ENCODE measurements at regions not wholly inside any gene's neighbourhood (a gene's known extent, or its start where the extent isn't known, plus 50 kb on each side); places are given as distances from the start of the nearest gene placed in this dataset.
"Not testable (repeated sequence)": the region's sequence is repeated elsewhere in the genome, so short reads cannot be mapped to it uniquely, and the experiment has no call there.

- DNase-seq, result no peak
These were observed 50.9 kb upstream of the PDE1A start for GRCh38 chr2:182477774-182478173.

GRCh38 chr2:182481676-182482075 lies 54.8 kb upstream of the PDE1A start:
- DNase-seq, result no peak

GRCh38 chr2:182482511-182482910 lies 55.7 kb upstream of the PDE1A start:
- no peak for DNase-seq

DNA sequence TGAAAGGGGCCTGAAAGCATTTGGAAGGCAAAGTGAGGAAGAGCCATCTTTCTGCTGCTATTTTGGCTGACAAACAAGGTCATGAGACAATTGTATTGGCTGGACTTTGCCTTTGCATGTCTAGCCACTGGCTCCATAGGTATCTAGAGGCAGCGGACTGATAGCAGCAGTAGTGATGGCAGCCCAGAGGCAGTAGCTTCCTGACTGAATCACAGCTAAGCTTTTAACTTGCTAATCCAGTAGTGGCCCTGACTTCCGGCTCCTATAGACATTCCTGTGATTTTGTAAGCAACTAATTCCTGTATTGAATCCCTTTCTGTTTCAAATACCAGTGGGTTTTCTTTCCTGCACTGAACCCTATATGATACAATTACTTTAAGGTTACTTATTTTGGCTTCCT lies 69.8 kb upstream of the PDE1A start:
- DNase-seq, result no peak

DNA sequence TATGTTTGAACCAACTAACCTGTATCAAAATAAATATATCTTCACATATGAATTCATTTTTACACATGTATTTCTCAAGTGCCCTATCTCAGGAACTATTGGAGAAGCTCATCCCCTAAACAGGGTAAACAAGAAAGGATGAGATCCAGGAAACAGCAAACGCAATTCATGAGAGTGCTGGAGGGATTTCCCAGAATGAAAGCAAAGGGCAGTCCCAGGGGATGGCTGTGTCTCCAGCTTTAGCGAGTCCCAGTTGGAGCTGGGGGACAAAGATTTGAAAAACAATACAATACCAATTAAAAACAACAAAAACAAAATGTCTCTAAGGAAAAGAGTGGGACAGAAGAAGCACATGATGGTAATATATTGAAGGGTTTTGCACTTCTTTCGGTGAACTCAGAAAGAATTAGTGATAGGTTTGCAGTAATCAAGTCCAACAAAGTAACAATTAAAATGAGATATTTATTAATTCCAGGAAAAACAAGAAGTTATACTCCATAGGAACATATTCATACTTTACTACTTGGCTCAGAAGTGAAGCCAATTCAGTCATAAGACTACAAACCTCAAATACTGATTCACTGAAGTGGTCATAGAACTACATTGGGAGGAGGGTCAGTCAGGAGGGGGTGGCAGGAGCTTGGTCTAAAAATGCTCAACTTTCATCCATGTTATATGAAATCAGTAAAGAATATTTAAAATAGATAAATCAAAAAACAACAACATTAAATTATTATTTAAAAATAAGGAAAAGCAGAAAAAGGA lies 73.1 kb upstream of the PDE1A start:
- DNase-seq, result no peak

DNA sequence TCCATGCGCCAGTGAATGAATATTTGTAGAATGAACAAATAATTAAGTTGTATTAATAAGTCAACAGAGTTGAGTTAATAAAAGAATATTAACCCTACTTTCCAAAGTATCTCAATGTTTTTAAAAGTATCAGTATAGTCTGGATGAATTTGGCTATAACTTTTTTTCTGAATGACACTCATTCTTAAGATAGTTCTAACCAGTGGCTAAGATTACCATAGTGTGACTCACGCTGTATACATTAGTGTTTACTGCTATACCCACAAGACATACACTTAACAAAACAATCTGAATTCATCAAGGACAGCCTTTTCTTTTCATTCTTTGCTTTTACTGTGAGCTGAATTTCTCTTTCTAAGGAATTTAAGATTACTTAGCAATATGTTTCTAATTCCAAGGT lies 77.0 kb upstream of the PDE1A start:
- DNase-seq, result no peak

DNA sequence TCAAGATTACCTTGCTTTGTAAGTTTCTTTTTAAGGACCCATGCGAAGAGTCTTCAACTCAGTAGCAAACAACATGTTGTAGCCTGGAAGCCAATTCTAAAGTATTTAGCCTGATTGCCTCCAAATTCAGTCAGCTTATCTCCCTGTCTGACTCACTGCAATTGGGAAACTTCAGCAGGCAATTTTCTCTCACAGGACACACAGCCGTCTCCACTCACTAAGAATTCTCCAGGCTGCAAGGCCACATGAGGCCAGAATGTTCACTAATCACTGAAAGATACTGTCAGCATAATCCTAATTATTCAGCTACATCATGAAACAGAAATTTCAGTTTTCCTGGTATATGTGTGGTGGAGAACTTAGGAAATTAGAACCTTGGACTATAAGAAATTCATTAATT lies 78.1 kb upstream of the PDE1A start:
- no peak for DNase-seq

DNA sequence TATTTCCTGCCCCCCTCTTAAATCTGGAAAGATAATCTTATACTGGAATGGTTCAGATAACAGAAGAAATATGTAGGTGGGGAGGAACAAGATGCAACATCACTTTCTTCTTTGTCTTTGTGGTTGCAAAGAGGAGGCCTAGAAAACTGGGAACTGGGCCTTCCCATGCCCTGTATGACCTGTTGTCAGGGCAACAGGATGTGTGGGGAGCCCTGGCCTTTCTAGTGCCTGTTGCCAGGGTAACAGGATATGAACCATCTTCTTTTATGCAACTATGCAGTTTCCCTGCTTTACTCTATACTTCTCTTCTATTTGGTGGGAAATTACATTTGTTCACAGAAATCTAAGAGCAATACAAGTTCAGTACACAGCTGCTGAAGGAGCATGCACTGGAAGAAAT lies 79.8 kb upstream of the PDE1A start:
- DNase-seq, result no peak

GRCh38 chr2:182508583-182508982 lies 81.7 kb upstream of the PDE1A start:
- not testable (repeated sequence) for DNase-seq

DNA sequence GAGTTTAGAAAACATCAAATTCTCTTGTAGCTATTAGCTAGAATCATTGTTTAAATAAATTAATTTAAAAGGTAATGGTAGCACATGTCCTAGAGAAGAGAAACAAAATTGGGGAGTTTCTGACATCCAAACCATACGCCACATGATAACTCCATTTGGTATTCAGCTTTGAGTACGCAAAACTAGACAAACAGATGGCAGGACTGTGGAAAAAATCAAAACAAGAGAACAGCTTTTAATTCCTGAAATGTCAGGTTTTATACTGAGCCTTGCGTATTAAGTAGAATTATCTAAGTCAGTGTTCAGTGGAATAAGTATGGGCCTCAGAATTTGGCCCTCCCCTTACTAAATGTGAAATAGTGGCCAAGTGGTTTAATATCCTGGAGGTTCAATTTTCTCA lies 82.4 kb upstream of the PDE1A start:
- DNase-seq, result no peak

- DNase-seq, result no peak
These were observed 94.9 kb upstream of the PDE1A start for GRCh38 chr2:182521453-182522404.

- no peak for DNase-seq
These were observed 95.6 kb upstream of the PDE1A start for GRCh38 chr2:182522405-182522896.

- no peak for DNase-seq
These were observed 96.2 kb upstream of the PDE1A start for GRCh38 chr2:182522972-182523473.

DNA sequence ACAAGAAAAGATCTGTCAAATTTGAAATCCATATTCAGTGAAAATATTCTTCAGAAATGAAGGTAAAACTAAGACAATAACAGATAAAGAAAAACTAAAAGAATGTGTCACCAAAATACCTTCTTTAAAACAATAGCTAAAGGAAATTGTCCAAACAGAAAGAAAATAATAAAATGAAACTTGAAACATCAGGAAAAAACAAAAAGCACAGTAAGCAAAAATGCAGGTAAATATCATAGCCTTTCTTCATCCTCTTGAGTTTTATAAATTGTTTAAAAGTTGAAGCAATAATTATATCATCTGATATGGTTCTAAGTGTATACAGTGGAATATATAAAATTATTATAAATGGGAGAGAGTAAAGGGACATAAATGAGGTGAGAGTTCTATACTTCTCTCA lies 103.8 kb upstream of the PDE1A start:
- no peak for DNase-seq

DNA sequence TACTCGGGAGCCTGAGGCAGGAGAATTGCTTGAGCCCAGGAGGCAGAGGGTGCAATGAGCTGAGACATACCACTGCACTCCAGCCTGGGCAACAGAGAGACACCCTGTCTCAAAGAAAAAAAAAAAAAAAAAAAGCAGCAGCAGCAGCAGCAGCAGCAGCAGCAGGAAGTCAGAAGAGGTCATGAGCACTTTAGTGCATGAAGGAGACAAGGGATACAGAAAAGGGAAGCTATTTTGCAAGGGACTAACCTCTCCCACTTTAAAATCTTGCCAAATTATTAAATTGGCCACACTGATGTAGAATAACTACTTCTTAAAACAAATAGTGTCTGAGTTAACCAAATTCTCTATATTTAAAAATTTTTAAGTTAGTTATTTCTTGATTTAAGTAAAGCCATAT lies 113.4 kb upstream of the PDE1A start:
- DNase-seq, result no peak

- no peak for DNase-seq
These were observed 114.4 kb upstream of the PDE1A start for GRCh38 chr2:182541268-182541667.

DNA sequence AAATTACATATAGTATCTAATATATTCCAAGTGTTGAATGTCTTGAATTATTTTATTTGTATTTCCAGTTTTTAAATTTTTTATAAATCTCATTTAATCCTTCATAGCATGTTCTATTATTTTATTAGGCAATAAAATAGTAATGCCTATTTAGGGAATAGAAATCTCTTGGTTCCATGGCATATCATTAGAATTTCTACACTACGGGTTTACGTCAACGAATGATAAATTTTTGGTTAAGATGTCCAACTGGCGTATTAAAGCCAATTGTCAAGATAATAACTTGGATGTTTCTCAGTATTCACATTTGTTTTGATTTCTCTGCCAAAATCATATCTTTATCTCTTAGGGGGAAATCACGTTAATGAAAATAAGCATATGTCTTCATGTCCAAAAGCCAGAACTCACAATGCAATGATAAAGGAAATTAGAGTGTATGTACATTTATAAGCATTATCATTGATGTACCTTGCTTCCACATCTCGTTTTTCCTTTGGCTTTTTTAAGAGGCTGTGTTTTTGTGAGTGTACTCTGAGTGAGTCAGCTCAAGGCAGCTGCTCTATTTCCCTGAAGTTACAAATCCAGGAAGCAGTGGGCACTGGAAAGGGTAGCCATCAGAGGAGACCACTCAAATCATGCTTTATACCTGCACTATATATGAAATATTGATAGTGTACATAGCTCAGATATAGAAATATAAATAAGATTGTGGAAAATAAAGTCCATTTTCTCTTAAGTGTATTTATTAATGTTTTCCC lies 115.8 kb upstream of the PDE1A start:
- no peak for DNase-seq

DNA sequence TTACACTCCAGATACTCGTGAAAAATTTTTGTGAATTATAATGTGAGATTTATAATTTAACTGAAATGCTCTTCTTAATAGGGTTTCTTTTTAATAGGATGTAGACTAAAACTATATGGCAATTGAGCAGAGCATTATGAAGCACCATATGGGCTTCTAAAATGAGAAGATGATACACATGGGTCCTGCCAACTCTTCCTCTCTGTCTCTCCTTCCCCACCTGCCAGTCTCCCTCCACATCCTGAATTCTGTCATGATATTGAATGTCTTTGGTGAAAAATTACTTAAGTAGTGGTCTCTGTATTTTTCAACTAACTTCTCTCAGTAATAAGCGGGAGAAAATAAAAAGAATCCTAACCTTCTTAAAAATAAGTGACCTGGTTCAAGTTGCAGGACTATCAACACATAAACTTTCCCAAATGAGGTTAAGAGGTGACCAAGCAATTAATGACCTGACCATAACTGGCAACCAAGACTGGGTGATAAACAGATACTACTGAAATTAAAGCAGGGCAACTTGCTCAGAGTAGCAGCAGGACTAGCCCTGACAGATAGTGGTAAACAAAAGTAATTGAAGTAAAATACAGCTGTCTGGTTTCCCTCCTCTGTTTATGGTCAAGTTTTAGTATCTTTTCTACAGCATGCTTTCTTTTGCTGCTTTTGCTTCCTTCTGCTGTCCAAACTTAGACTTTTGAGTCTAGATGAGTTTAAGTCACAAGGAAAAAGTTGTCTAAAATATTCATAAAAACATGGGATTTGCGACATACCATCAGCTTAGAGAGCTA lies 117.1 kb upstream of the PDE1A start:
- no peak for DNase-seq

DNA sequence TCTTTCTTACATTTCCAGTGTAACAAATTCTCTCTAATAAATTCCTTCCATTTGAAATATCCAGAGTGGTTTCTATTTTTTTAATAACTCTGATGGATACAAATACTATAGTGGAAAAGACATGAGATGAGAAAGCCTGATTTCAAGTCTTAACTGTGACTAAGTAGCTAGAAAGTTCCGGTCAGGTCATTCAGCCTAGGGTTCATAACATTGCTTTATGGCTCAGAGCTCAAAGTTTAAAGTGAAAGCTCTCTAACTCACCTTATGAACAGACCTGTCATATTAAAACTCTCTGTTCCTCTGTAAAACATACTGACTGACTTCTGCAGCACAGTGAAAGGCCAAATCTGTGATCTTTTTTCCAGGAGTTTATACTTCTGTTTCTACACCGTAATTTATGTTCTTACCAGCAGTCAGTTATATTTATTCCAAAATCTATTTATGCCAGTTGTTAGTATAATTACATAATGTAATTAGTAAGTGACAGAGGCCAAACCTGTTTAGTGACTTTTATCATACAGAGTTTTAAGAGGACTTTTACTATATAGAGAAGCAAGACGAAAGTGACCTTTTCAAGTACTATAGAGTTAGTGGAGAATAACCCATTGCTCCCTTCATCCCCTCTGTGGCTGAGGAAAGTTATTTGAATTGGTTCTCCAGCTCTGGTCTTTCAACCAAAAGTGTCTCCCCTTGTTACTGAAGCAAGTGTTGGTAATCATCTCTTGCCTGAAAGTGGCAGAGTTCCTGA lies 118.8 kb upstream of the PDE1A start:
- DNase-seq, result no peak

- no peak for DNase-seq
These were observed 121.5 kb upstream of the PDE1A start for GRCh38 chr2:182548031-182548950.
